ENCODE measurements at regions not wholly inside any gene's neighbourhood (a gene's known extent, or its start where the extent isn't known, plus 50 kb on each side); places are given as distances from the start of the nearest gene placed in this dataset.

DNA sequence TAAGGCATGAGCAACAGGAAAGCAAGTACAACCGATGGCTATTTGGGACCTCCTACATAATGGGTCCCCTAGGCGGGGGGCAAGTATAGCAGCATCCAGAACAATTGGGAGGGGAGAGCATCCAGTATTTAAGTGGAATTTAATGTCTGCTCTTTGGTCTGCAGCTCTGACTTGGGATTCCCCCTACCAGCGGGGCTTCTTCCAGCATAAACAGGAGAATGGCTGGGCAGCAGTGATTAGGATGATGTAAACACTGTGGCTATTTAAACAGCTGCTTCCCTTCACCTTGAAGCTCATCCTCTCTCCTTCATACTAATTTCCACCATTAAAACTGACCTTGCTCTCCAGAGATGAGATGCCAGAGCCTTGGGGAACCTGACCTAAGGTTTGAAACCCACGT is 73.9 kb upstream of the OXGR1 start:
- TF ChIP-seq POLR2AphosphoS5 (IDR thresholded peaks at IDR 0.05; ENCODE audit: low read depth, low read length) (no peak), JUND (IDR thresholded peaks at IDR 0.05) (no peak)
